LoVo (cell line): ENCODE measurements at regions not wholly inside any gene's neighbourhood (a gene's known extent, or its start where the extent isn't known, plus 50 kb on each side); places are given as distances from the start of the nearest gene placed in this dataset.

Experiments
- DNase-seq: peaks from one replicate; pipeline ENCODE4 v3.0.0-alpha.2; 2016; ENCODE audit warnings: low spot score

GRCh38 chr4:34718576-34719245 lies 1525.6 kb downstream of the ARAP2 start:
- no peak for DNase-seq

- DNase-seq: peak; percentile 34
Observed at GRCh38 chr4:34720571-34720970, 1523.7 kb downstream of the ARAP2 start.

DNA sequence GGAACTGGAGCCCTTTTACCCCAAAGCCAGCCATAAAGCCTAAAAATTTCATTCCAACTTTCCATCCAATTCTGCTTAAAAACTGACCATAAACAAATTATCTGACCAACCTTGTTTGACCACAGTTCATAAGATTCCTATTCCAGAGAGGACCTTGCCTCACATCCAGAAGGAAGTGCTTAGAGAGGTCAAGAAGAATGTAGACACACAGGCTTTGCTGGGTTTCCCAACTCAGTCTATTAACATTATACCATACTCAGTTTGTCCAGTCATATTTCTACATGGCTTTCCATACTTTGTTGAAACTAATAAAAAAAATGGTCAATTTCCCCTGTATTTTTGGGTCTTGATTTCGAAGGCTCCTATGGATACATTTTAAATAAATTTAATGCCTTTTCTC lies 1522.5 kb downstream of the ARAP2 start:
- DNase-seq: no peak

DNA sequence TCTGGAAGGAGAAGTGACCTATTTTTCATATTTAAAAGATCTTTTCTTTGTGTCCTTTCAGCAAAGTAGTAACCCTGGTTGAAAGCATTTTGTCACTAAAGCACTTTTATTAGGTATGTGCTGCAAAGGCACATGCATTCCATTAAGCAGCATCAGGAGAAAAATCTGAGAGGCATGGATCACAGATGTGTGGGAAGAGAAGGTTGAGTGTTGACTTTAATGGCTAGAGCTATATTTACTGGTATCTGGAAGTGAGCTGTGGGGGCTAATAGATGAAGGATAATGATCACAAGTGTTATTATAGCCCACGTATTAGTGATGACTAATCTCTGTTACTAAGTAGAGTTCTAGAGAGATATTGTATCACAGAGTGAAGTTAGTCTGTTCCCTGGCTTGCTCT lies 1520.7 kb downstream of the ARAP2 start:
- DNase-seq: no peak

DNA sequence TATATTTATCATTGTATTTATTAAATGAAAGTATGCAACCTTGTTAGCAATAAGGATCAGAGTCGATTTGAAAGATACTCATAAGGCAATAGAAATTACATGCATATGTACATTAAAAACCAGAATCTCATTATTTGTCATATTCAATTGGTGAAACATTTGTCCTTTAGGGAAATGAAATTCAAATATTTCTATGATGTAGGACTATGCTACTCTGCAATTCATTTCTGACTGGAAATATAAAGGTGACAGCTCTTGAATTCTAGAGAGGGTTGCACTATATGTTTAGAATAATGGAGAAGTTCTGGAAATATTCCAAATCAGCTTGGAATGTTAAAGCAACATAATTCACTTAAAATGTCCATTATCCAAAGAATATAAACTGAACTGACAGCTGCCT lies 1519.8 kb downstream of the ARAP2 start:
- no peak for DNase-seq

GRCh38 chr4:34731070-34731469 lies 1513.2 kb downstream of the ARAP2 start:
- no peak for DNase-seq

DNA sequence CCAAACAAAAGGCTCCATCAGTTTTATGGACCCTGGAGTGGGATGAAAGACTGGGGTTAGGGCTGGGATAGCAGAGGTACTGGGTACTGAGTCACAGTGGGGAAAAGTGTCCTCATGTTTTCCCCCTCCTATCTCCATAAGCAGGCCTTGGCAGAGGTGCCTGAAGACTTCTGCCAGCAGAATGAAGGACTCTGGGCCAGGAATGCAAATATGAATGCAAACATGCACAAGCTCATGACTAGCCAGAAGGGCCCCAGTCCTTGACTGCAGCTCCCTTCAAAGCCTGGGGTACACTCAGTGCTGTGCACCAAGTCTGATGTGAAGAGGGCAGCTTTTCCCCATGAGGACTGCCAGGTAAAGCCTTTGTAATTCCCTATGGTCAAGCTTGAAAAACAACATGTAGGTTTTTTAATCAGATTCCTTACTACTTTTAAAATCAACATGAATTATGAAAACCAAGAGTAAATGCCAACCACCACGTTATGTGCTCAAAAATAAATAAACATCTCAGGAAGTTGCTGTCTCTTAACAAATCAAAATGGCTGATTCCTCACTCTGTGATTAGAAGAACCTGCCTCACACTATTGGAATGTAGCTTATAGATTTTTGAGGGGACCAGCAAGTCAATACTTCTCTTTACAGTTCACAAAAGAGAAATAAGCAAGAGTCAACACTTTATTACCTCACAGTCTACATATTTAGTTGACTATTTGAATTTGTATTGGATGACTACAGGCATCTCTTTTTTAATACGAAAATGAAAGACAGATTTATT lies 1512.0 kb downstream of the ARAP2 start:
- no peak for DNase-seq

DNA sequence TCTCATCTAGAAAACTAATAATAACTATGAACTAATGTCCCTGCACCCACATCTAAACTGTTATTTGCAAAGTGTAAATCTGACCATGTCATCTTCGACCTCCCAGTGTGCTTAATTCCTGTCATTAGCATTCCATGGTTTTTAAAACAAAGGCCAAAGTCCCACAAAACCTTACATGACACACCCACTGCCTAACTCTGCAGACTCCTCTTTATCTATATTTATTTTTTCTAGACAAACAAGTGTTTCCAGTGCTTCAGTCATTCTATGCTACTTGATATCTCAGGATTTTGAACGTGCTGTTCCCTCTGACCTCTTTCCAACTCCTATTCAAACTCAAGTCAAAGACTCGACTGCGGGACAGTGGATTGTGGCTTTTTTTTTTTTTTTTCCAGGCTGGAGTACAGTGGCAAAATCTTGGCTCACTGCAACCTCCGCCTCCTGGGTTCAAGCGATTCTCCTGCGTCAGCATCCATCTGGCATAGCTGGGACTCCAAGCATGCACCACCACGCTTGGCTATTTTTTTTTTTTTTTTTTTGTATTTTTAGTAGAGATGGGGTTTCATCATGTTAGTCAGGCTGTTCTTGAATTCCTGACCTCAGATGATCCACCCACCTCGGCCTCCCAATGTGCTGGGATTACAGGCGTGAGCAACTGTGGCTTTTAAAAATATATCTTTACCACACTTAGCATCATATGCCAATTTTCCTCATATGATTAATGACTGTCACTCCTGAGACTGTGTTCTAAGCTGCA lies 1511.0 kb downstream of the ARAP2 start:
- peak; percentile 33 for DNase-seq

DNA sequence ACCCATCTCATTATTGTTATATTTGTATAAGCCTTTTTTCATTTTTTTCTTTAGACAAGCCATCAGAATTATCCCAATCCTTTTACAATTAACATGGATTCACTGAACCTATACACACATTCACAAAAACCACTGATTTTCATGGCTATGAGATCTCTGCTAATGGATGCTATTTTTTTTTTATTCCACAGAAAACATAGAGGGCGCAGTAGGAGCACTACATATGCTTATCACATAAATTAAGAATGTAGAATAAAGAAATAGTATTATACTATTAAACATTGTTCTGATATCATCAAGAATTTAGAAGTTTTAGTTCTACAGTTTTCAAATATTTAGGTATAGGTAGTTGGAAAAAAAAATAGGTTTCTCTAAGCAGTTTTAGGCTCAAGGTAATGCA lies 1477.4 kb downstream of the ARAP2 start:
- DNase-seq: no peak

GRCh38 chr4:34767407-34767806 lies 1476.9 kb downstream of the ARAP2 start:
- DNase-seq: no peak

DNA sequence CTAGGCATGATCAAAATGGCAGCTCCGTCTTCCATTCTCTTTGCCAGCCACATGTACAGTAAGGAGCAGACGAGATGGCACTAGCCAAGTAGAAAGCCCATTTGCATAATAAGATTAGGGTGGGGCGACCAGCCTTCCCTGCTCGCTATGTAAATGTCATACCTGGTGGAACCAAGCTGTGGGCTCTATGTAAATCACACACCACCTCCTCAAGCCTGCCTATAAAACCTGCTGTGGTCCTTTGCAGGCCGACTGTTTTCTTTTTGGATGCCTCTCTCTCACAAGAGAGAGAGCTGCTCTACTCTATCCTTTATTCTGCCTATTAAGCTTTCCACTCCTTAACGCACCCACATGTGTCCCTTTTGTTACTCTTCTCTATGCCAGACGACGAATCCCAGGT lies 1472.7 kb downstream of the ARAP2 start:
- no peak for DNase-seq

GRCh38 chr4:34790131-34790530 lies 1454.2 kb downstream of the ARAP2 start:
- DNase-seq: no peak

DNA sequence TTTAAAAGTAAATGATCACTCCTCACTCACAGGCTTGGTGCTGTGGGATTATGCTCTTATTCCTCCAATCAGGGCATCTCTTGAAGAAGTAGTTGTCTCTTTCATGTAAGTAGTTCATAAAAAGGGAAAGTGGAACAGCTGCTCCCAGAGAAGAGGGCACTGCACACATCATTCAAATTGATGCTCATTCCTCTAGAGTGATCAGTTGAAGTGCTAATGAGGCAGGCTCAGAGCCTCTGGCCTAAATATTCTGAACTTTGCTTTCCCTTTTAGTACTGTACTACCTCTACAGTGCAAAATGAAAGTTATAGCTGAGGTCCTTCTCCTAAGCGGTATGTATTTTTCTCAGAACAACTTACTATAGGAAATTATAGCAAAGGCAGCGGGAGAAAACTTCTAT lies 1453.1 kb downstream of the ARAP2 start:
- no peak for DNase-seq

DNA sequence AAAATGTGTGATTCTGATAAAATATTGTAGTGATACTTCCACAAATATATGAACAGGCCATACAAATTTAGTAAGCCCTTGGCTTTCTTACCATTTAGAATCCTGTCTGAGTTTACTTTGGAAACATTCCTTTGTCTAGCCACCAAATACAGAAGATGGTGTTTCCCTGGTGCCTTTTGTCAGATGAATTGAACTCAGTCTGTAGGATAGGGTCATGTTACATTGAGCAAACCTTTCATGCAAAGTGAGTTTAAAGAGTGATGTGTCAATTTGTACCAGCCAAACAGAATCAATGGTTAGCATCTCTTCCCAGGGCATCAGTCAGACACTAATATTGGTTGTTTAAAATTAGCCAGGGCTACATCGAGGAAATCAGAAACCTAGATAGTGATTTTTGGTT lies 1443.4 kb downstream of the ARAP2 start:
- no peak for DNase-seq

- DNase-seq: no peak
Observed at GRCh38 chr4:34814266-34814665, 1430.0 kb downstream of the ARAP2 start.

- no peak for DNase-seq
Observed at GRCh38 chr4:34824515-34824914, 1419.8 kb downstream of the ARAP2 start.

- no peak for DNase-seq
Observed at GRCh38 chr4:34826660-34827059, 1417.7 kb downstream of the ARAP2 start.

DNA sequence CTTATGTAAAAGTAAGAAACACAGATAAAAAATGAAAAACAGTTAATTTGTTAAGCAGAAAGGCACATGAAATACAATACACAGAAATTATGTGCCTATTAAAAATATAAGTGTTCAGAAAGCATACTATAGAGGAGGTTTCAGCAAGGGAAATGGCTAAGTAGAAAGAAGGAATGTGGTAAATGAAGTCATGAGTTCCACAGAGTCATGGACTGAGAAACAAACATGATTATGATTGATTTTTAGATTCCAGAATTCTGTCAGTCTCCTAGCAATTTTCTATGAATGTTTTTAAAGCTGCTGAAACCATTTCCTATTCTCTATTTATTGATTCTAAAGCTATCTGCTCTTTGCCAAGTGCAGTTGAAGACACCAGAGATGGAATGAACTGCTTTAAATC lies 1398.4 kb downstream of the ARAP2 start:
- DNase-seq: no peak

- no peak for DNase-seq
Observed at GRCh38 chr4:34850421-34850820, 1393.9 kb downstream of the ARAP2 start.

DNA sequence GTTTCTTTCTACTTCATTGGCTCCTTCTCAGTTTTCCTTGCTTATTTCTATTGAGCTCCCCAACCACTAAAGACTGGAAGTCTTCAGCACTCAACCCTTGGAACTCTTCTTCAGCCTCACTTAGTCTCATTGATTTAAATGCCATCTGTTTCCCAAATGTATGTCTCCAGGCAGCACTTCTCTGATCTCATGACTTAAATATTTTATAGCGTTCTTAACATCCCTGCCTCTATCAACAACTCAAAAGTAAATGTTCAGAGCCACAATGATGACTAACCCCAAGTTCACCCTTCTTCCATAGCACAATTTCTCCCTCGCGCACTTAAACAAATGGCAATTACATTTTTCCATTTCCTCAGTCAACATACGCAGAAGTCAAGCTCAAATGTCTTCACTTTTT lies 1393.3 kb downstream of the ARAP2 start:
- DNase-seq: no peak

DNA sequence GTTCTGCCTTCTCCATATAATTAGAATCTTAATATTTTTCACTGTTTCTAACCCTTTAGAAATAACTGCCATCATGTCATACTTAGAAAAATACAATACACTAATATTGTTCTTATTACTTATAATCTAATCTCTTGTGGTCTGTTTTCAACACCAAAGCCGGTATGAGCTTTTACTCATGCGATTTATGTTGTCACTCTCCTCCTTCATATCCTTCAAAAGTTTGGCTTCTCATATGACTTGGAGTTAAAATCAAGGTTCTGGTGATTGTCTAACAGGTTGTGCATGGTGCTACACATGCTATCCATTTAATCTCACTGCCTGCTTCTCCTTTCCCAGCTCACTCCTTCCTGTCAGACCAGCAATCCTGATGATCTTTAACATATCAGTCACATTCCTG lies 1392.9 kb downstream of the ARAP2 start:
- DNase-seq: no peak

GRCh38 chr4:34854451-34854850 lies 1389.9 kb downstream of the ARAP2 start:
- DNase-seq: no peak

DNA sequence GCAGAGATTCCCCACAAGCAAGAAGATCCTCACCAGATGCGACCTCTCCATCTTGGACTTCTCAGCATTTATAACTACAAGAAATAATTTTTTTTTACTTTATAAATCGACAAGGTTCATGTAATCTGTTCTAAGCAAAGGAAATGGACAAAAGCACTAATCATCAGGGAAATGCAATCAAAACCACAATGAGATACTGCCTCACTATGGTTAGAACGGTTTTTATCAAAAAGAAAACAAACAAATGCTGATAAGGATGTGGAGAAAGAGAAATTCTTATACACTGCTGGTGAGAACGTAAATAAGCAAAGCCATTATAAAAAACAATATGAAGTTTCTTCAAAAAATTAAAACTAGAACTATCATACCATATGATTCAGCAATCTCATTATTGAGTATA lies 1382.6 kb downstream of the ARAP2 start:
- DNase-seq: no peak
